OCI-LY7 (cell line): ENCODE measurements at regions not wholly inside any gene's neighbourhood (a gene's known extent, or its start where the extent isn't known, plus 50 kb on each side); places are given as distances from the start of the nearest gene placed in this dataset.

Experiments
- BruUV-seq: library from RNA; stranded (reverse); fragments of 400-500 nt; replicated peaks from 2 replicates; lab custom pipeline; 2021; lab: Mats Ljungman, UMichigan
- CTCF ChIA-PET: fragments of 300-600 bp; sonication (Branson Sonifier 250); formaldehyde crosslinking; loops from one replicate; lab custom pipeline; 2022; ENCODE audit warnings: antibody characterized with exemption; ENCODE audit not compliant: unreplicated experiment; lab: Charles Lee
- POLR2A ChIA-PET: fragments of 300-600 bp; sonication (Branson Sonifier 250); formaldehyde crosslinking; loops from one replicate; lab custom pipeline; 2022; ENCODE audit warnings: antibody characterized with exemption; lab: Charles Lee
- DNase-seq: peaks from one replicate; pipeline ENCODE4 v3.0.0-alpha.2; 2015; ENCODE audit warnings: low spot score
- H2AFZ ChIP-seq: fragments of 200-600 bp; sonication (generic), shearing (Covaris generic); 2 replicates; pipeline ENCODE4 v1.6.1; 2014; ENCODE audit warnings: mild to moderate bottlenecking, antibody characterized with exemption, low read length, moderate library complexity
- H3K27ac ChIP-seq: fragments of 200-600 bp; sonication (generic); 2 replicates; pipeline ENCODE4 v1.5.1; 2014; ENCODE audit warnings: mixed run types, low read depth, mild to moderate bottlenecking, moderate library complexity, low read length, inconsistent platforms; ENCODE audit not compliant: poor library complexity, severe bottlenecking
- H3K36me3 ChIP-seq: fragments of 200-600 bp; sonication (generic); 2 replicates; pipeline ENCODE4 v1.6.1; 2014; ENCODE audit warnings: mild to moderate bottlenecking, antibody characterized with exemption, low read length, moderate library complexity, mixed read lengths; ENCODE audit not compliant: insufficient read depth
- H3K4me1 ChIP-seq: fragments of 200-600 bp; sonication (generic); 2 replicates; pipeline ENCODE4 v1.5.1; 2014; ENCODE audit warnings: mild to moderate bottlenecking, low read length; ENCODE audit not compliant: insufficient read depth, poor library complexity, severe bottlenecking
- H3K4me2 ChIP-seq: fragments of 200-600 bp; sonication (generic); 2 replicates; pipeline ENCODE4 v1.6.1; 2014; ENCODE audit warnings: mild to moderate bottlenecking, low read length
- H3K4me3 ChIP-seq: fragments of 200-600 bp; sonication (generic); 2 replicates; pipeline ENCODE4 v1.5.1; 2014; ENCODE audit warnings: mild to moderate bottlenecking, low read depth, low read length; ENCODE audit not compliant: poor library complexity, severe bottlenecking
- H3K79me2 ChIP-seq: fragments of 200-600 bp; sonication (generic); 2 replicates; pipeline ENCODE4 v1.6.1; 2016; ENCODE audit warnings: low read depth, mild to moderate bottlenecking, low read length, moderate library complexity, mixed read lengths; ENCODE audit not compliant: insufficient read depth
- H3K9me2 ChIP-seq: fragments of 200-600 bp; sonication (generic); 2 replicates; pipeline ENCODE4 v1.6.1; 2016; ENCODE audit warnings: mild to moderate bottlenecking, low read length, mixed read lengths; ENCODE audit not compliant: insufficient read depth
- H3K9me3 ChIP-seq: fragments of 200-600 bp; sonication (generic); 2 replicates; pipeline ENCODE4 v1.6.1; 2014; ENCODE audit warnings: mild to moderate bottlenecking, mixed run types, low read length, mixed read lengths
- H4K20me1 ChIP-seq: fragments of 200-600 bp; sonication (generic); 2 replicates; pipeline ENCODE4 v1.6.1; 2014; ENCODE audit warnings: mild to moderate bottlenecking, antibody characterized with exemption, low read length, moderate library complexity, mixed read lengths; ENCODE audit not compliant: insufficient read depth
- EZH2phosphoT487 ChIP-seq: fragments of 200-600 bp; sonication (generic); IDR thresholded peaks from 2 replicates; pipeline ENCODE4 v1.6.1; 2018; ENCODE audit warnings: low read depth, borderline replicate concordance, mild to moderate bottlenecking, mixed run types, antibody characterized with exemption, low read length, moderate library complexity, mixed read lengths
- intact Hi-C: fragments of 100-400 bp; cut with micrococcal nuclease; formaldehyde crosslinking; loops from one replicate; pipeline ENCODE4 v1.10.0; 2022; ENCODE audit not compliant: unreplicated experiment
- TF ChIP-seq, protein P1 (sequence below): fragments of 200-600 bp; sonication (generic); conservative IDR thresholded peaks from 2 replicates; pipeline ENCODE4 v1.5.1; 2014; ENCODE audit warnings: mild to moderate bottlenecking, antibody characterized with exemption, low read length, moderate library complexity, mixed read lengths

- no peak for DNase-seq
These were observed 120.8 kb downstream of the RGS2 start for GRCh38 chr1:192929597-192929996.

DNA sequence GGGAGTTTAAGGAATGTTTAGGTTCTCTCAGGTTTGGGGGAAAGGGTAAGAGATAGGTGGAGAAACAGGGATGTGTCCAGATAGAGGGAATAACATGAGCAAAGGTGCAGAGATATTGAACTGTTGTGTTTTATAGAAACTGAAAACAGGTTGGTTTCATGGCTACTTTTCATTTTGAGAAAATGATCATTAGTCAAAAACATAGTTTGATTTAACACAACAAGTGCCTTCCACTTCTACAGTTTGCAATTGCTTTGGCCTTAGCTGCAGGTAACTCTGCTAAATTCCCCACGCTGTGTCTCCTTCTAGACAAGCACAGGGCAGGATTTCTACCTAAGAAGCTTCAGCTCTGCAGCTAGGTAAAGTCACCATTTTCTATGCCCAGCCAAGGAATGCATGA, 124.9 kb downstream of the RGS2 start:
- Histone ChIP-seq H3K27ac (no peak overlapping the region), H3K9me3 (no peaks in the 10 kb centered on the region), H3K36me3 (no peaks in the 10 kb centered on the region), H2AFZ (no peak overlapping the region), H4K20me1 (no peaks in the 10 kb centered on the region), H3K4me3 (no peak overlapping the region), H3K4me2 (no peak overlapping the region), H3K9me2 (no peaks in the 10 kb centered on the region), H3K4me1 (no peaks in the 10 kb centered on the region), H3K79me2 (no peaks in the 10 kb centered on the region)
- CTCF ChIA-PET, result no interaction called here
- POLR2A ChIA-PET, result interaction anchor here (0.6 to 2.1 kb wide), 2 partner anchors 13 to 963 kb away, joined by 4 to 6 read pairs; no protein-coding TSS in a partner anchor
- TF ChIP-seq, protein P1, sequence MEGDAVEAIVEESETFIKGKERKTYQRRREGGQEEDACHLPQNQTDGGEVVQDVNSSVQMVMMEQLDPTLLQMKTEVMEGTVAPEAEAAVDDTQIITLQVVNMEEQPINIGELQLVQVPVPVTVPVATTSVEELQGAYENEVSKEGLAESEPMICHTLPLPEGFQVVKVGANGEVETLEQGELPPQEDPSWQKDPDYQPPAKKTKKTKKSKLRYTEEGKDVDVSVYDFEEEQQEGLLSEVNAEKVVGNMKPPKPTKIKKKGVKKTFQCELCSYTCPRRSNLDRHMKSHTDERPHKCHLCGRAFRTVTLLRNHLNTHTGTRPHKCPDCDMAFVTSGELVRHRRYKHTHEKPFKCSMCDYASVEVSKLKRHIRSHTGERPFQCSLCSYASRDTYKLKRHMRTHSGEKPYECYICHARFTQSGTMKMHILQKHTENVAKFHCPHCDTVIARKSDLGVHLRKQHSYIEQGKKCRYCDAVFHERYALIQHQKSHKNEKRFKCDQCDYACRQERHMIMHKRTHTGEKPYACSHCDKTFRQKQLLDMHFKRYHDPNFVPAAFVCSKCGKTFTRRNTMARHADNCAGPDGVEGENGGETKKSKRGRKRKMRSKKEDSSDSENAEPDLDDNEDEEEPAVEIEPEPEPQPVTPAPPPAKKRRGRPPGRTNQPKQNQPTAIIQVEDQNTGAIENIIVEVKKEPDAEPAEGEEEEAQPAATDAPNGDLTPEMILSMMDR, result no peak
- TF ChIP-seq EZH2phosphoT487, result no peak
- BruUV-seq, result no TSS peak
- no peak for DNase-seq
- intact Hi-C loops, result no loop called here

More at GRCh38 chr1:192929597-192929996, 120.8 kb downstream of the RGS2 start:
- H3K9me3 ChIP-seq, result no peaks in the 10 kb centered on the region
- no peak overlapping the region for H2AFZ ChIP-seq
- H3K4me1 ChIP-seq, result no peaks in the 10 kb centered on the region
- no peak for TF ChIP-seq EZH2phosphoT487
- no peak overlapping the region for H3K4me3 ChIP-seq
- BruUV-seq, result no TSS peak
- ChIA-PET POLR2A (interaction anchor here (0.6 to 1.8 kb wide), 2 partner anchors 9 to 549 kb away, joined by 3 to 15 read pairs; no protein-coding TSS in a partner anchor), CTCF (no interaction called here)
- no peaks in the 10 kb centered on the region for H4K20me1 ChIP-seq
- H3K79me2 ChIP-seq, result no peaks in the 10 kb centered on the region
- intact Hi-C loops, result no loop called here
- H3K9me2 ChIP-seq, result no peaks in the 10 kb centered on the region
- no peak overlapping the region for H3K4me2 ChIP-seq
- H3K27ac ChIP-seq, result no peak overlapping the region
- H3K36me3 ChIP-seq, result no peaks in the 10 kb centered on the region

GRCh38 chr1:192936313-192937018, 122.7 kb downstream of the UCHL5 start:
- no peak for TF ChIP-seq EZH2phosphoT487
- TF ChIP-seq, protein P1, result no peak
- Histone ChIP-seq H4K20me1 (no peaks in the 10 kb centered on the region), H3K36me3 (no peaks in the 10 kb centered on the region), H3K4me2 (no peak overlapping the region), H2AFZ (no peak overlapping the region), H3K4me3 (no peak overlapping the region), H3K4me1 (no peaks in the 10 kb centered on the region), H3K27ac (no peak overlapping the region), H3K9me2 (no peaks in the 10 kb centered on the region), H3K79me2 (no peaks in the 10 kb centered on the region), H3K9me3 (no peaks in the 10 kb centered on the region)
- no TSS peak for BruUV-seq
- intact Hi-C loops, result no loop called here
- DNase-seq, result no peak
- CTCF ChIA-PET, result no interaction called here
- POLR2A ChIA-PET, result interaction anchor here (0.5 to 1.2 kb wide), 2 partner anchors 8 to 90 kb away, joined by 3 to 5 read pairs; no protein-coding TSS in a partner anchor
